ENCODE measurements at regions not wholly inside any gene's neighbourhood (a gene's known extent, or its start where the extent isn't known, plus 50 kb on each side); places are given as distances from the start of the nearest gene placed in this dataset.

DNA sequence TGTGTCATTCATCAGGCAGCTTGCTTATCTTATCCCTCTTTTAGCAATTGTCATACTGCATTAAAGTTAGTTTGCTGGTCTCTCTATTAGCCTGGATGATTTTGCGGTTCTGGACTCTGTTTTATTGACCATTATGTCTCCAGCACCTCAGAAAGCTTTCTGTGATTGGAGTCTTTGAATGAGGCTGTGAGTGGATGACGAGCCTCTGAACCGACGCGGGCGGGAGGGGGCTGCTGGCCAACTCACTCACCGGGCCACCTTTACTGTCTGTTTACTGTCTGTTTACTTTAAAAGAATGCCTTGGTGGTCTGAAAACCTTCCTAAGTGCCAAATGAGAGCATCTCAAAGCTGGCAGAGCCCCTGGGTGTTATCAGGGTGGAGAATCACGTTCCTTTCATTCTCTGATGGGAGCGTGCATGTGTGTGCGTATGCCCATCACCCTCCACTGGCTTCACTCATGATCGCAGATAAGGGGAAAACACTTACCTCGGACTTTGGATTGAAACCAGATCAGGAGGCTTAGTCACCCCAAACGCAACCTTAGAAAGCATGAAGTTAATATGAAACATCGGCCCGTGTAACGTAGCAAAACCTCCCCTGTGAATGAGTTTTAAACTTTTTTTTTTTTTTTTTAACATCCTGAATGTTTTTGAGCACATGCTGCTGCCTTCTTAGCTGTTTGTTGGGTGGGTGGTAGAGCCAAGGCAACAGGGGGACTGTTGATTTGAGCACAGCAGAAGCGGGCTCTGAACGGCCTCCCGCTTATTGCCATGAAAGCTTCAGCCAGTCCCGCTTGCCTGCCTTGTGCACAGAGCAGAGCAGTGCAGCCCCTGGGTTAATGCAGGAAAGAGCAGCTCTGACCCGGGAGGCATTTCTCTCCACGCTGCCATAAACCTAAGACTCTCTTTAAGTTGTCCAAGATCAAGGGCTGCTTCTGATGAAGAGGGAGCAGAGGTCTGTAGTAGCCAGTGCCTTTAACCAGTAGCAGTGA is 173.6 kb downstream of the GADD45G start:
- Histone ChIP-seq H3K36me3 (no peaks in the 10 kb centered on the region), H3K4me3 (no peak overlapping the region), H3K27me3 (no peaks in the 10 kb centered on the region), H3K4me1 (peaks cover 0 to 10% (median 0%) of the 10 kb centered on the region in 4 donors), H3K9me3 (no peaks in the 10 kb centered on the region), H3K27ac (no peak overlapping the region)
- 52 to 80% methylated on average over 5 to 22 of the region's 22 CpGs for WGBS, 2 donors (ENCODE audit: low coverage in 1 of 2)
- in situ Hi-C loops (cut with MboI; ENCODE audit: low pct_ligation_motif_present in 1 of 4, low pct_unique_long_range_greater_than_20kb in 1 of 4, low sequenced_read_pairs in 3 of 4) = no loop called here
- TF ChIP-seq POLR2AphosphoS5 (IDR thresholded peaks at IDR 0.05) (no peak), EP300 (IDR thresholded peaks at IDR 0.05; ENCODE audit: low read depth) (no peak)
- intact Hi-C loops (cut with DNase I; ENCODE audit: low total_unique reads) = no loop called here
- DNase-seq = no peak

DNA sequence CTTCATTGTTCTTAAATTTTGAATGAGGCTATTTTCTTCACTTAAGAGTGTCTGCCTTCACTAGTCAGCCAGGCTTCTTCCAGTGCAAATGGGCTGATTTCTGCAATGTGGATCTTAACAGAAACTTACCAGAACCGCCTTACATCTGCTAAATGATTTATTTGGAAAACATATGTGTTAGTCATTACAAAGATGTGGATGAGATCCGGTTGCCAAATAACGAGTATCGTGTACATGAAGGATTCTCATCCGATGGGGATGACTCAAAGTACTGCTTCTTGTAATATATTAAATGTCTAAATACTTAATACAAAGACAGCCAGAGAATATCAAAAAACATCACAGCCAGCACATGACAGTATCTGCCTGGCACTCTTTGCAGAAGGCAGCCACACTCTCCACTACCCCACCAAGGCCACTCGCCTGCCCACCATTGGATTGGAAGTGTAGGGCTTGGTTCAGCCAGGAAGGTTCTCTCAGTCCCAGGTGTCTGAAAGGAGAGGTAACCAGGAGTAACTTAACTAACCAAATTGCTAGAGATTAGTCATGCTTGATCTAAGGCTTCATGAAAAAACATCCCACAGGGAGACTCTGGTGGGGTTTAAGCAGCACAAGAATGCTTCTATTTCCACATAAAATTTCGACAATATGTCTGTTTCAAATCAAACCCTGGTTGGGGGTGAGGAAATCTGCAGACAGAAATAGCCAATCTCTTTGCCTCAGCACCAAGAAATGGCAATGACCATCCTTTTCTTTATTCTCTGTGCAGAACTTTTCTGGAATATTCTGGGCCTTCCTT is 174.8 kb downstream of the GADD45G start:
- intact Hi-C loops (cut with DNase I; ENCODE audit: low total_unique reads) (no loop called here), in situ Hi-C loops (cut with MboI; ENCODE audit: low pct_ligation_motif_present in 1 of 4, low pct_unique_long_range_greater_than_20kb in 1 of 4, low sequenced_read_pairs in 3 of 4) (no loop called here)
- Histone ChIP-seq H3K4me1 (peaks cover 0 to 10% (median 0%) of the 10 kb centered on the region in 4 donors), H3K36me3 (no peaks in the 10 kb centered on the region), H3K4me3 (no peak overlapping the region), H3K9me3 (no peaks in the 10 kb centered on the region), H3K27me3 (no peaks in the 10 kb centered on the region), H3K27ac (no peak overlapping the region)
- no peak for DNase-seq
- 68 to 80% methylated on average over 4 to 7 of the region's 7 CpGs for WGBS, 2 donors (ENCODE audit: low coverage in 1 of 2)
- TF ChIP-seq POLR2AphosphoS5 (IDR thresholded peaks at IDR 0.05) (no peak), EP300 (IDR thresholded peaks at IDR 0.05; ENCODE audit: low read depth) (no peak), POLR2A (IDR thresholded peaks at IDR 0.05) (no peak)
- TF ChIP-seq, protein P1, sequence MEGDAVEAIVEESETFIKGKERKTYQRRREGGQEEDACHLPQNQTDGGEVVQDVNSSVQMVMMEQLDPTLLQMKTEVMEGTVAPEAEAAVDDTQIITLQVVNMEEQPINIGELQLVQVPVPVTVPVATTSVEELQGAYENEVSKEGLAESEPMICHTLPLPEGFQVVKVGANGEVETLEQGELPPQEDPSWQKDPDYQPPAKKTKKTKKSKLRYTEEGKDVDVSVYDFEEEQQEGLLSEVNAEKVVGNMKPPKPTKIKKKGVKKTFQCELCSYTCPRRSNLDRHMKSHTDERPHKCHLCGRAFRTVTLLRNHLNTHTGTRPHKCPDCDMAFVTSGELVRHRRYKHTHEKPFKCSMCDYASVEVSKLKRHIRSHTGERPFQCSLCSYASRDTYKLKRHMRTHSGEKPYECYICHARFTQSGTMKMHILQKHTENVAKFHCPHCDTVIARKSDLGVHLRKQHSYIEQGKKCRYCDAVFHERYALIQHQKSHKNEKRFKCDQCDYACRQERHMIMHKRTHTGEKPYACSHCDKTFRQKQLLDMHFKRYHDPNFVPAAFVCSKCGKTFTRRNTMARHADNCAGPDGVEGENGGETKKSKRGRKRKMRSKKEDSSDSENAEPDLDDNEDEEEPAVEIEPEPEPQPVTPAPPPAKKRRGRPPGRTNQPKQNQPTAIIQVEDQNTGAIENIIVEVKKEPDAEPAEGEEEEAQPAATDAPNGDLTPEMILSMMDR (IDR thresholded peaks at IDR 0.05) = no peak

DNA sequence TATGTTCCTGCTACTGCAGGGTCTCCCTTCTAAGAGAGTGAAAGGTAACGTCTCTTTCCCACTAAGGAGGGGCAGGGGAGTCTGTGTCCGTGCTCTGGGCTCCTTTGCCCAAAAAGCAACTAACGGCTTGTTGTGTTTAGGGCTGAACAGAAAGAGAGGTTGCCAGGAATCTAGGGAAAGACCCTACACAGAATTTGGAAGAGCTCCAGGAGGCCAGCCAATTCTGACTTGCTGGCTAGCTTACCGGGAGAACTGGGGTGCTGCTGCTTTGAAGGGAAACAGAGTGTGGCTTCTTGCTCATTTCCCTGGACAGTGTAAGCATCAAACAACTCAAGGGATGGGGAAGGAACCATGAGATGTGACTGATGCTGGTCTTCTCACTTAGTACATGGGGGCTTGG is 176.1 kb downstream of the GADD45G start:
- no peak for TF ChIP-seq POLR2AphosphoS5 (IDR thresholded peaks at IDR 0.05)
- no peak for TF ChIP-seq POLR2A (IDR thresholded peaks at IDR 0.05)
- TF ChIP-seq, protein P1 (IDR thresholded peaks at IDR 0.05) = no peak
- TF ChIP-seq EP300 (IDR thresholded peaks at IDR 0.05; ENCODE audit: low read depth) = no peak
- H3K27me3 ChIP-seq = no peaks in the 10 kb centered on the region

DNA sequence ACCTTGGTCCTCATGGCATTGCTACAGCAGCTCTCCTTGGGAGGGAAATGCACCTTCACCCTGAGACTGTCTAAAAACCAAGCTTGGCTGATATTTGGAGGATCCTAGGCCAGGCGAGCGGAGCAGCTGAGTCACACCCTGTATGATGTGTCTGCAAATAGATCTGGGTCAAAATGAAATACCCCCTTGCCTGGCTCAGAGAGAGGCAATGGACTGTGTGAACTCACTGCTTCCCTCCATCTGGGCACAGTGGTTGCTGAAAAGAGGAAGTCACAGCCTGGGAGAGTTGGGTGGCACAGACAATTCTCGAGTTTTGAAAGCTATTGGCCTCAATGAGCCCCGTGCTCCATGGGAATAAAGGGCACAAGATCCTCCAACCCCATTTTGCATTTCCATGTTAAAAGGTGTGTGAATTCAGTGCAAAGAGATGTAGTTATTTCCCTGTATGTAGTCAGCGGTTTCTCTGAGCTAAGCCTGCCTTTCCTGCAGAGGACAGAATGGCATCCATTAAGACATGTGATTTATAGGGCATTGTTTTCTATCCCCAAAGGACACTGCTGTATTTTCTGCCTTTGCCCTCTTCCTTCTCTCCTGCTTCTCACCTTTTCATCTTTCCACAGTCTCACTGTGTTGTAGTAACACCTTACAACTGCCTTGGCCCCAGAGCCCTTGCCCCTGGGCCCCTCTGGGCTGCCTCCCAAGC is 177.2 kb downstream of the GADD45G start:
- intact Hi-C loops (cut with DNase I; ENCODE audit: low total_unique reads) = no loop called here
- Histone ChIP-seq H3K27me3 (no peaks in the 10 kb centered on the region), H3K27ac (no peak overlapping the region), H3K4me1 (peaks cover 0 to 18% (median 7%) of the 10 kb centered on the region in 4 donors), H3K4me3 (no peak overlapping the region), H3K9me3 (no peaks in the 10 kb centered on the region), H3K36me3 (no peaks in the 10 kb centered on the region)
- no peak for TF ChIP-seq POLR2A (IDR thresholded peaks at IDR 0.05)
- no peak for TF ChIP-seq POLR2AphosphoS5 (IDR thresholded peaks at IDR 0.05)
- no peak for TF ChIP-seq EP300 (IDR thresholded peaks at IDR 0.05; ENCODE audit: low read depth)
- TF ChIP-seq, protein P1 (IDR thresholded peaks at IDR 0.05) = no peak
- in situ Hi-C loops (cut with MboI; ENCODE audit: low pct_ligation_motif_present in 1 of 4, low pct_unique_long_range_greater_than_20kb in 1 of 4, low sequenced_read_pairs in 3 of 4) = no loop called here
- DNase-seq = no peak
- 75 to 81% methylated on average over 1 to 5 of the region's 5 CpGs for WGBS, 2 donors (ENCODE audit: low coverage in 1 of 2)

More for the DNA sequence above, 176.1 kb downstream of the GADD45G start:
- intact Hi-C loops (cut with DNase I; ENCODE audit: low total_unique reads) = no loop called here
- peaks cover 0 to 10% (median 0%) of the 10 kb centered on the region in 4 donors for H3K4me1 ChIP-seq
- no peaks in the 10 kb centered on the region for H3K36me3 ChIP-seq
- no peak overlapping the region for H3K4me3 ChIP-seq
- WGBS, 2 donors (ENCODE audit: low coverage in 1 of 2) = 67 to 73% methylated on average over 3 to 4 of the region's 4 CpGs
- in situ Hi-C loops (cut with MboI; ENCODE audit: low pct_ligation_motif_present in 1 of 4, low pct_unique_long_range_greater_than_20kb in 1 of 4, low sequenced_read_pairs in 3 of 4) = no loop called here
- no peak overlapping the region for H3K27ac ChIP-seq
- DNase-seq = no peak
- no peaks in the 10 kb centered on the region for H3K9me3 ChIP-seq
